WTC11 (cell line): ENCODE measurements at regions not wholly inside any gene's neighbourhood (a gene's known extent, or its start where the extent isn't known, plus 50 kb on each side); places are given as distances from the start of the nearest gene placed in this dataset.

Experiments used
- ATAC-seq: fragments of 200-7000 bp; cut with Tn5 transposase; 2 replicates; pipeline ENCODE4 v1.10.0; 2021; ENCODE audit warnings: mild to moderate bottlenecking, moderate library complexity
- CTCF ChIA-PET: fragments of 300-600 bp; sonication (Branson Sonifier 250); formaldehyde crosslinking; loops from one replicate; lab custom pipeline; 2021; ENCODE audit warnings: antibody characterized with exemption; lab: Charles Lee
- POLR2A ChIA-PET: fragments of 350-600 bp; sonication (Branson Sonifier 250); formaldehyde crosslinking; loops from one replicate; lab custom pipeline; 2021; ENCODE audit warnings: antibody characterized with exemption; lab: Charles Lee
- DNase-seq: peaks from one replicate; pipeline ENCODE4 v3.0.0; 2021; ENCODE audit warnings: low spot score
- H3K27ac Mint-ChIP-seq: 2 replicates; pipeline ENCODE4 v1.8.0; 2021; ENCODE audit warnings: mixed read lengths
- H3K27me3 Mint-ChIP-seq: 2 replicates; pipeline ENCODE4 v1.8.0; 2021; ENCODE audit warnings: low read depth, mild to moderate bottlenecking, moderate library complexity, mixed read lengths
- H3K36me3 Mint-ChIP-seq: 2 replicates; pipeline ENCODE4 v1.8.0; 2021; ENCODE audit warnings: mixed read lengths
- H3K4me1 Mint-ChIP-seq: 2 replicates; pipeline ENCODE4 v1.8.0; 2022; ENCODE audit warnings: mixed read lengths
- H3K4me3 Mint-ChIP-seq: 2 replicates; pipeline ENCODE4 v1.8.0; 2021; ENCODE audit warnings: mild to moderate bottlenecking, moderate library complexity, mixed read lengths
- H3K9me3 Mint-ChIP-seq: 2 replicates; pipeline ENCODE4 v1.8.0; 2021; ENCODE audit warnings: mixed read lengths
- CBFB ChIP-seq: sonication (generic); formaldehyde crosslinking; IDR thresholded peaks from 2 replicates; pipeline ENCODE4 v1.8.1; 2022; ENCODE audit warnings: mild to moderate bottlenecking, low read depth, missing genetic modification reagents
- CREB1 ChIP-seq: sonication (generic); formaldehyde crosslinking; IDR thresholded peaks from 2 replicates; pipeline ENCODE4 v1.8.0; 2023; ENCODE audit warnings: mild to moderate bottlenecking, missing genetic modification reagents
- ELF4 ChIP-seq: sonication (generic); formaldehyde crosslinking; IDR thresholded peaks from 2 replicates; pipeline ENCODE4 v1.8.1; 2022; ENCODE audit warnings: low read depth, mild to moderate bottlenecking, moderate library complexity, missing genetic modification reagents
- FOXK1 ChIP-seq: sonication (generic); formaldehyde crosslinking; IDR thresholded peaks from 2 replicates; pipeline ENCODE4 v1.8.0; 2022; ENCODE audit warnings: mild to moderate bottlenecking, moderate library complexity, missing genetic modification reagents
- GRHL2 ChIP-seq: fragments of 250-450 bp; sonication (Bioruptor Pico); IDR thresholded peaks from 2 replicates; pipeline ENCODE4 v1.8.0; 2022; ENCODE audit warnings: mild to moderate bottlenecking, moderate library complexity; ENCODE audit not compliant: insufficient replicate concordance, severe bottlenecking
- KAT7 ChIP-seq: sonication (generic); formaldehyde crosslinking; IDR thresholded peaks from 2 replicates; pipeline ENCODE4 v1.8.1; 2023; ENCODE audit warnings: missing genetic modification reagents, mild to moderate bottlenecking, borderline replicate concordance
- MXD4 ChIP-seq: fragments of 250-450 bp; sonication (Bioruptor Pico); IDR thresholded peaks from 2 replicates; pipeline ENCODE4 v1.8.0; 2021; ENCODE audit warnings: mild to moderate bottlenecking, moderate library complexity, borderline replicate concordance
- MYBL2 ChIP-seq: sonication (generic); formaldehyde crosslinking; IDR thresholded peaks from 2 replicates; pipeline ENCODE4 v1.8.1; 2023; ENCODE audit warnings: mild to moderate bottlenecking, moderate library complexity, missing genetic modification reagents
- NFYB ChIP-seq: sonication (generic); formaldehyde crosslinking; conservative IDR thresholded peaks from 2 replicates; pipeline ENCODE4 v1.8.0; 2022; ENCODE audit warnings: low read depth, missing genetic modification reagents
- OVOL2 ChIP-seq: fragments of 250-450 bp; sonication (Bioruptor Pico); IDR thresholded peaks from 2 replicates; pipeline ENCODE4 v1.9.0; 2021; ENCODE audit warnings: mild to moderate bottlenecking, borderline replicate concordance
- SMAD4 ChIP-seq: sonication (generic); formaldehyde crosslinking; IDR thresholded peaks from 2 replicates; pipeline ENCODE4 v1.8.0; 2022; ENCODE audit warnings: mild to moderate bottlenecking, missing genetic modification reagents
- TP53 ChIP-seq: sonication (generic); formaldehyde crosslinking; IDR thresholded peaks from 2 replicates; pipeline ENCODE4 v1.8.1; 2023; ENCODE audit warnings: mild to moderate bottlenecking, missing genetic modification reagents
- ZNF121 ChIP-seq: sonication (generic); formaldehyde crosslinking; IDR thresholded peaks from 2 replicates; pipeline ENCODE4 v1.8.0; 2023; ENCODE audit warnings: missing genetic modification reagents
- TF ChIP-seq, protein P1 (sequence below): sonication (generic); formaldehyde crosslinking; IDR thresholded peaks from 2 replicates; pipeline ENCODE4 v1.8.0; 2022; ENCODE audit warnings: mild to moderate bottlenecking, missing genetic modification reagents
- TF ChIP-seq, protein P2 (sequence below): sonication (generic); formaldehyde crosslinking; IDR thresholded peaks from 2 replicates; pipeline ENCODE4 v1.8.0; 2022; ENCODE audit warnings: mild to moderate bottlenecking, missing genetic modification reagents
- TF ChIP-seq, protein P3 (sequence below): fragments of 250-450 bp; sonication (Bioruptor Pico); IDR thresholded peaks from 2 replicates; pipeline ENCODE4 v1.9.0; 2021; ENCODE audit warnings: mild to moderate bottlenecking, borderline replicate concordance
- TF ChIP-seq, protein P4 (sequence below): fragments of 250-450 bp; sonication (Bioruptor Pico); IDR thresholded peaks from 2 replicates; pipeline ENCODE4 v1.8.0; 2021; ENCODE audit warnings: mild to moderate bottlenecking
- TF ChIP-seq, protein P5 (sequence below): fragments of 250-450 bp; sonication (Bioruptor Pico); IDR thresholded peaks from 2 replicates; pipeline ENCODE4 v1.9.0; 2021; ENCODE audit warnings: mild to moderate bottlenecking
- TF ChIP-seq, protein P6 (sequence below): sonication (generic); formaldehyde crosslinking; IDR thresholded peaks from 2 replicates; pipeline ENCODE4 v1.8.0; 2022; ENCODE audit warnings: missing genetic modification reagents

DNA sequence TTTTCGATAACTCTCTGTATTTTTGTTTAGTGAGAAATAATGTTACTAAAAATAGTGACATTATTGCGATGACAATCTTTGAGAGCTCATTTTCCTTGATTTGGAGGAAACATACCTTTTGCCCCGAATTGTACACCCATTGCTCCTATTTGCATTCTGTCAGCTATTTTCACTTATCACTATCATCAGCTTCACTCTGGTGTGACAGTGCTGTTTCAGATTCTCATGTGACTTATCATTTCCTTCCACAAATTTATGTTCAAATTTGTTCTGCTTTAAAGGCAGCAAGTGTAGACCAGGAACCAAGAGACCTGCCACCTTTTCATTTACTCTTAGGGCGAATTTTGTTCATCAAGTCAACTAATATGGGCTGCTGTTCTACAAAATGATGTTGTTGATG, 179.4 kb downstream of the RBM46 start:
- ATAC-seq (no peak), DNase-seq (no peak)
- Mint-ChIP-seq H3K9me3 (peaks cover 22% of the 10 kb centered on the region), H3K36me3 (peaks cover 4% of the 10 kb centered on the region), H3K27me3 (no peaks in the 10 kb centered on the region; the same call in 1 of the 2 replicates), H3K4me1 (peaks cover 4% of the 10 kb centered on the region), H3K27ac (no peak overlapping the region), H3K4me3 (no peak overlapping the region)
- ChIA-PET CTCF (no interaction called here), POLR2A (no interaction called here)
- TF ChIP-seq, protein P1, sequence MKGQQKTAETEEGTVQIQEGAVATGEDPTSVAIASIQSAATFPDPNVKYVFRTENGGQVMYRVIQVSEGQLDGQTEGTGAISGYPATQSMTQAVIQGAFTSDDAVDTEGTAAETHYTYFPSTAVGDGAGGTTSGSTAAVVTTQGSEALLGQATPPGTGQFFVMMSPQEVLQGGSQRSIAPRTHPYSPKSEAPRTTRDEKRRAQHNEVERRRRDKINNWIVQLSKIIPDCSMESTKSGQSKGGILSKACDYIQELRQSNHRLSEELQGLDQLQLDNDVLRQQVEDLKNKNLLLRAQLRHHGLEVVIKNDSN (CRISPR knock-in tag) = no peak
- no peak for TF ChIP-seq GRHL2 (CRISPR knock-in tag)
- TF ChIP-seq TP53 = no peak
- no peak for TF ChIP-seq CREB1 (CRISPR knock-in tag)
- no peak for TF ChIP-seq ELF4
- no peak for TF ChIP-seq OVOL2 (CRISPR knock-in tag)
- TF ChIP-seq MYBL2 (CRISPR knock-in tag) = no peak
- no peak for TF ChIP-seq CBFB (CRISPR knock-in tag)
- TF ChIP-seq NFYB (CRISPR knock-in tag) = no peak
- TF ChIP-seq, protein P2, sequence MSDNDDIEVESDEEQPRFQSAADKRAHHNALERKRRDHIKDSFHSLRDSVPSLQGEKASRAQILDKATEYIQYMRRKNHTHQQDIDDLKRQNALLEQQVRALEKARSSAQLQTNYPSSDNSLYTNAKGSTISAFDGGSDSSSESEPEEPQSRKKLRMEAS (CRISPR knock-in tag) = no peak
- no peak for TF ChIP-seq FOXK1 (CRISPR knock-in tag)
- no peak for TF ChIP-seq MXD4 (CRISPR knock-in tag)
- TF ChIP-seq ZNF121 (CRISPR knock-in tag) = no peak
- TF ChIP-seq, protein P3, sequence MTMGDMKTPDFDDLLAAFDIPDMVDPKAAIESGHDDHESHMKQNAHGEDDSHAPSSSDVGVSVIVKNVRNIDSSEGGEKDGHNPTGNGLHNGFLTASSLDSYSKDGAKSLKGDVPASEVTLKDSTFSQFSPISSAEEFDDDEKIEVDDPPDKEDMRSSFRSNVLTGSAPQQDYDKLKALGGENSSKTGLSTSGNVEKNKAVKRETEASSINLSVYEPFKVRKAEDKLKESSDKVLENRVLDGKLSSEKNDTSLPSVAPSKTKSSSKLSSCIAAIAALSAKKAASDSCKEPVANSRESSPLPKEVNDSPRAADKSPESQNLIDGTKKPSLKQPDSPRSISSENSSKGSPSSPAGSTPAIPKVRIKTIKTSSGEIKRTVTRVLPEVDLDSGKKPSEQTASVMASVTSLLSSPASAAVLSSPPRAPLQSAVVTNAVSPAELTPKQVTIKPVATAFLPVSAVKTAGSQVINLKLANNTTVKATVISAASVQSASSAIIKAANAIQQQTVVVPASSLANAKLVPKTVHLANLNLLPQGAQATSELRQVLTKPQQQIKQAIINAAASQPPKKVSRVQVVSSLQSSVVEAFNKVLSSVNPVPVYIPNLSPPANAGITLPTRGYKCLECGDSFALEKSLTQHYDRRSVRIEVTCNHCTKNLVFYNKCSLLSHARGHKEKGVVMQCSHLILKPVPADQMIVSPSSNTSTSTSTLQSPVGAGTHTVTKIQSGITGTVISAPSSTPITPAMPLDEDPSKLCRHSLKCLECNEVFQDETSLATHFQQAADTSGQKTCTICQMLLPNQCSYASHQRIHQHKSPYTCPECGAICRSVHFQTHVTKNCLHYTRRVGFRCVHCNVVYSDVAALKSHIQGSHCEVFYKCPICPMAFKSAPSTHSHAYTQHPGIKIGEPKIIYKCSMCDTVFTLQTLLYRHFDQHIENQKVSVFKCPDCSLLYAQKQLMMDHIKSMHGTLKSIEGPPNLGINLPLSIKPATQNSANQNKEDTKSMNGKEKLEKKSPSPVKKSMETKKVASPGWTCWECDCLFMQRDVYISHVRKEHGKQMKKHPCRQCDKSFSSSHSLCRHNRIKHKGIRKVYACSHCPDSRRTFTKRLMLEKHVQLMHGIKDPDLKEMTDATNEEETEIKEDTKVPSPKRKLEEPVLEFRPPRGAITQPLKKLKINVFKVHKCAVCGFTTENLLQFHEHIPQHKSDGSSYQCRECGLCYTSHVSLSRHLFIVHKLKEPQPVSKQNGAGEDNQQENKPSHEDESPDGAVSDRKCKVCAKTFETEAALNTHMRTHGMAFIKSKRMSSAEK (CRISPR knock-in tag) = no peak
- TF ChIP-seq, protein P4, sequence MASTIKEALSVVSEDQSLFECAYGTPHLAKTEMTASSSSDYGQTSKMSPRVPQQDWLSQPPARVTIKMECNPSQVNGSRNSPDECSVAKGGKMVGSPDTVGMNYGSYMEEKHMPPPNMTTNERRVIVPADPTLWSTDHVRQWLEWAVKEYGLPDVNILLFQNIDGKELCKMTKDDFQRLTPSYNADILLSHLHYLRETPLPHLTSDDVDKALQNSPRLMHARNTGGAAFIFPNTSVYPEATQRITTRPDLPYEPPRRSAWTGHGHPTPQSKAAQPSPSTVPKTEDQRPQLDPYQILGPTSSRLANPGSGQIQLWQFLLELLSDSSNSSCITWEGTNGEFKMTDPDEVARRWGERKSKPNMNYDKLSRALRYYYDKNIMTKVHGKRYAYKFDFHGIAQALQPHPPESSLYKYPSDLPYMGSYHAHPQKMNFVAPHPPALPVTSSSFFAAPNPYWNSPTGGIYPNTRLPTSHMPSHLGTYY (CRISPR knock-in tag) = no peak
- TF ChIP-seq, protein P5, sequence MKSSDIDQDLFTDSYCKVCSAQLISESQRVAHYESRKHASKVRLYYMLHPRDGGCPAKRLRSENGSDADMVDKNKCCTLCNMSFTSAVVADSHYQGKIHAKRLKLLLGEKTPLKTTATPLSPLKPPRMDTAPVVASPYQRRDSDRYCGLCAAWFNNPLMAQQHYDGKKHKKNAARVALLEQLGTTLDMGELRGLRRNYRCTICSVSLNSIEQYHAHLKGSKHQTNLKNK (CRISPR knock-in tag) = no peak
- TF ChIP-seq SMAD4 (CRISPR knock-in tag) = no peak
- no peak for TF ChIP-seq KAT7 (CRISPR knock-in tag)
- TF ChIP-seq, protein P6, sequence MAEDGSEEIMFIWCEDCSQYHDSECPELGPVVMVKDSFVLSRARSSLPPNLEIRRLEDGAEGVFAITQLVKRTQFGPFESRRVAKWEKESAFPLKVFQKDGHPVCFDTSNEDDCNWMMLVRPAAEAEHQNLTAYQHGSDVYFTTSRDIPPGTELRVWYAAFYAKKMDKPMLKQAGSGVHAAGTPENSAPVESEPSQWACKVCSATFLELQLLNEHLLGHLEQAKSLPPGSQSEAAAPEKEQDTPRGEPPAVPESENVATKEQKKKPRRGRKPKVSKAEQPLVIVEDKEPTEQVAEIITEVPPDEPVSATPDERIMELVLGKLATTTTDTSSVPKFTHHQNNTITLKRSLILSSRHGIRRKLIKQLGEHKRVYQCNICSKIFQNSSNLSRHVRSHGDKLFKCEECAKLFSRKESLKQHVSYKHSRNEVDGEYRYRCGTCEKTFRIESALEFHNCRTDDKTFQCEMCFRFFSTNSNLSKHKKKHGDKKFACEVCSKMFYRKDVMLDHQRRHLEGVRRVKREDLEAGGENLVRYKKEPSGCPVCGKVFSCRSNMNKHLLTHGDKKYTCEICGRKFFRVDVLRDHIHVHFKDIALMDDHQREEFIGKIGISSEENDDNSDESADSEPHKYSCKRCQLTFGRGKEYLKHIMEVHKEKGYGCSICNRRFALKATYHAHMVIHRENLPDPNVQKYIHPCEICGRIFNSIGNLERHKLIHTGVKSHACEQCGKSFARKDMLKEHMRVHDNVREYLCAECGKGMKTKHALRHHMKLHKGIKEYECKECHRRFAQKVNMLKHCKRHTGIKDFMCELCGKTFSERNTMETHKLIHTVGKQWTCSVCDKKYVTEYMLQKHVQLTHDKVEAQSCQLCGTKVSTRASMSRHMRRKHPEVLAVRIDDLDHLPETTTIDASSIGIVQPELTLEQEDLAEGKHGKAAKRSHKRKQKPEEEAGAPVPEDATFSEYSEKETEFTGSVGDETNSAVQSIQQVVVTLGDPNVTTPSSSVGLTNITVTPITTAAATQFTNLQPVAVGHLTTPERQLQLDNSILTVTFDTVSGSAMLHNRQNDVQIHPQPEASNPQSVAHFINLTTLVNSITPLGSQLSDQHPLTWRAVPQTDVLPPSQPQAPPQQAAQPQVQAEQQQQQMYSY (CRISPR knock-in tag) = no peak
